Coronary artery (tissue), 2 donors: ENCODE measurements at regions not wholly inside any gene's neighbourhood (a gene's known extent, or its start where the extent isn't known, plus 50 kb on each side); places are given as distances from the start of the nearest gene placed in this dataset.

Experiments
- DNase-seq: peaks from one replicate; pipeline ENCODE4 v3.0.0-alpha.2; 2017; ENCODE audit warnings: low spot score
- H3K27ac ChIP-seq, 2 donors: fragments of 200-600 bp; sonication (generic); one replicate each; pipeline ENCODE4 v1.5.1; 2016 to 2019
- H3K4me3 ChIP-seq: fragments of 200-600 bp; sonication (generic); 2 replicates; pipeline ENCODE4 v1.5.1; 2016; ENCODE audit warnings: mild to moderate bottlenecking, moderate library complexity
- TF ChIP-seq, protein P1 (sequence below): fragments of 200-600 bp; sonication (generic); IDR thresholded peaks from one replicate; pipeline ENCODE4 v1.5.1; 2019; ENCODE audit warnings: antibody characterized with exemption

DNA sequence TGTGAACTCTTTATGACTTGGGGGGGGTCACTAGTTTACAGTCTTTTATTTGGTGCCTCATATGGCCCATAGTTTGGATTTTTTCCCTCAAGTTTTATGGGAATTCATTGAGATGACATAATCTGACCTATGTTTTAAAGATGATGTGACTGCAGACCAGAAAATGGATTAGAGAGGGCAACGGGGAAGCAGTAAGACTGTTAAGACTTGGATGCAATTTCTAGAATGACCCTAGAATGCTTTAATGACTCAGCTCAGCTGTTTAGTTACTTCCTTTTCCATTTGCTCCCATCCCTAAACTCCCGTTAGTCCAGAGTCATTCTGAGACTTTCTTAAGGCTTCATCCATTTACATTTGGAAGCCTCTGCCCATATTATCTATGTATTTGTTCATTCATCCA, 59.9 kb upstream of the PDGFRA start:
- DNase-seq = no peak
- Histone ChIP-seq H3K27ac (no peak overlapping the region), H3K4me3 (no peak overlapping the region)
- TF ChIP-seq, protein P1, sequence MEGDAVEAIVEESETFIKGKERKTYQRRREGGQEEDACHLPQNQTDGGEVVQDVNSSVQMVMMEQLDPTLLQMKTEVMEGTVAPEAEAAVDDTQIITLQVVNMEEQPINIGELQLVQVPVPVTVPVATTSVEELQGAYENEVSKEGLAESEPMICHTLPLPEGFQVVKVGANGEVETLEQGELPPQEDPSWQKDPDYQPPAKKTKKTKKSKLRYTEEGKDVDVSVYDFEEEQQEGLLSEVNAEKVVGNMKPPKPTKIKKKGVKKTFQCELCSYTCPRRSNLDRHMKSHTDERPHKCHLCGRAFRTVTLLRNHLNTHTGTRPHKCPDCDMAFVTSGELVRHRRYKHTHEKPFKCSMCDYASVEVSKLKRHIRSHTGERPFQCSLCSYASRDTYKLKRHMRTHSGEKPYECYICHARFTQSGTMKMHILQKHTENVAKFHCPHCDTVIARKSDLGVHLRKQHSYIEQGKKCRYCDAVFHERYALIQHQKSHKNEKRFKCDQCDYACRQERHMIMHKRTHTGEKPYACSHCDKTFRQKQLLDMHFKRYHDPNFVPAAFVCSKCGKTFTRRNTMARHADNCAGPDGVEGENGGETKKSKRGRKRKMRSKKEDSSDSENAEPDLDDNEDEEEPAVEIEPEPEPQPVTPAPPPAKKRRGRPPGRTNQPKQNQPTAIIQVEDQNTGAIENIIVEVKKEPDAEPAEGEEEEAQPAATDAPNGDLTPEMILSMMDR = no peak

DNA sequence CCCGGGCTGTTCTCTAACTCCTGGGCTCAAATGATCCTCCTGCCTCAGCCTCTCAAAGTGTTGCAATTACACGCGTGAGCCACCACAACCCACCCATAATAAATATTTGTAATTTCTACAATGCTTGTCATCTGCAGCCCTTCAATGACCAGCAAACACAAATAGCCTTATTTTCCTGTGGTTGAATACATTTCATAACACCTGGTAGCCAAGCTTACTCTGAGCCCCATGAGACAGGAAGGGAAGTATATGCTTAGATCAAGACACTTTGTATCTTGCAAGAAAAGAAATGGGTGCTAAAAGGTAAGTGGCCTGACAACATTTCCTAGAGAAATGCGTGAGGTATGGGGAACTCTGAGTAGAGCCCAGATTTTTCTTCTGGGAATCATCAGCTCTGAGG, 56.9 kb upstream of the PDGFRA start:
- Histone ChIP-seq H3K27ac (no peak overlapping the region), H3K4me3 (no peak overlapping the region)
- TF ChIP-seq, protein P1 = no peak
- DNase-seq = no peak

DNA sequence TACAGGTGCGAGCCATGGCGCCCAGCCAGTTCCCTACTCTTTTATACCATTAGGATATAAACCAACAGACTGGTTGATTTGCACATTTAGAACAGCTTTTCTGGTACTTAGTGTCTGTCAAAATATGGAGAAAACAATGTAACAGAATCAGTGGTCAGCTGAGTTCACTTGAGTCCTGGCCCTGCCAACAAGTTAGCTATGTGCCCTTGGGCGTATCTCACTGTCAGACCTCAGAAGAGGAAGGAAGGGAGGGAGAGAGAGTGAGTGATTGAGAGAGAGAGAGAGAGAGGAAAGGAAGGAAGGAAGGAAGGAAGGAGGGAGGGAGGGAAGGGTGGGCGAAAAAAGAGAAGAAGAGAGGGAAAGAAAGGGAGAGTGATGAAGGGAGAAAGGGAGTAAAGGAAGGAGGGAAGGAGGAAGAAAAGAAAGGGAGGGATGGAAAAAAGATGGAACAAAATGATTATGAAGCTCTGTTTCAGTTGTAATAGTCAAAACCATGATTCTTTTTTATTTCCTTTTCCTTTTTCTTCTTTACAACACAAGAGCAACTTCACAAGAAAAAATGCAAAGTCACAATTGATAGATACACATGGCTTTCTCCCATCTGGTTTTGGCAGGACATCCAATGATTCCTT, 55.7 kb upstream of the PDGFRA start:
- TF ChIP-seq, protein P1 = no peak
- H3K27ac ChIP-seq = no peak overlapping the region
- DNase-seq = no peak
- no peak overlapping the region for H3K4me3 ChIP-seq

DNA sequence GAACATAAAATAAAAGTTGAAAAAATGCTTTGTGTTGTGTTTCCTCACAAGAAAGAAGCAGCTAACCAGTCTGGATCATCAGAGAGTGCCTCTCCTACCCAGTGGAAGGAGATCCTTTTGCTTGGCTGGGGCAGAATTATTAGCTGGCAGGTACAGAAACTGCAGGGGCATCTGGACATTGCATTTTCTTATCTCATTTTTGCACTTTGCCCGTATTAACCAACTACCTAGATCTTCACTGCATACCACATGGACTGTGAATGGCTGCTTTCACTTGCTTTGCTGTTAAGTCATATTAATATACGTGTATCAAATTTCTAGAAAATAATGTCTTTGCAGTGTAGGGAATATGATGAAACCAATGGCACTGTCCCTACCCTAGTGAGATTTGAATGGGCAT, 52.9 kb upstream of the PDGFRA start:
- no peak overlapping the region for H3K4me3 ChIP-seq
- no peak for DNase-seq
- TF ChIP-seq, protein P1 = no peak
- H3K27ac ChIP-seq = no peak overlapping the region
